ENCODE measurements at regions not wholly inside any gene's neighbourhood (a gene's known extent, or its start where the extent isn't known, plus 50 kb on each side); places are given as distances from the start of the nearest gene placed in this dataset.
"Not testable (repeated sequence)": the region's sequence is repeated elsewhere in the genome, so short reads cannot be mapped to it uniquely, and the experiment has no call there.

- Mint-ChIP-seq H3K4me1 (no peaks in the 10 kb centered on the region), H3K27me3 (no peaks in the 10 kb centered on the region), H3K4me3 (no peak overlapping the region), H3K9me3 (no peaks in the 10 kb centered on the region), H3K27ac (peak overlapping the region in 1 of 2 donors; percentile 21)
- ATAC-seq = no peak
- DNase-seq = no peak
These were observed 382.6 kb downstream of the RAD51AP2 start for GRCh38 chr2:17135619-17136018.

GRCh38 chr2:17133052-17133671, 385.1 kb downstream of the RAD51AP2 start:
- no peak overlapping the region for H3K4me3 Mint-ChIP-seq
- ATAC-seq = no peak
- no peak for DNase-seq
- H3K9me3 Mint-ChIP-seq = no peaks in the 10 kb centered on the region
- no peaks in the 10 kb centered on the region for H3K4me1 Mint-ChIP-seq
- H3K27me3 Mint-ChIP-seq = no peaks in the 10 kb centered on the region
- H3K27ac Mint-ChIP-seq = no peak overlapping the region

GRCh38 chr2:17130627-17131026, 387.6 kb downstream of the RAD51AP2 start:
- H3K27ac Mint-ChIP-seq, DNase-seq, H3K4me1 Mint-ChIP-seq, H3K27me3 Mint-ChIP-seq, H3K4me3 Mint-ChIP-seq, H3K9me3 Mint-ChIP-seq, ATAC-seq: not testable (repeated sequence)

DNA sequence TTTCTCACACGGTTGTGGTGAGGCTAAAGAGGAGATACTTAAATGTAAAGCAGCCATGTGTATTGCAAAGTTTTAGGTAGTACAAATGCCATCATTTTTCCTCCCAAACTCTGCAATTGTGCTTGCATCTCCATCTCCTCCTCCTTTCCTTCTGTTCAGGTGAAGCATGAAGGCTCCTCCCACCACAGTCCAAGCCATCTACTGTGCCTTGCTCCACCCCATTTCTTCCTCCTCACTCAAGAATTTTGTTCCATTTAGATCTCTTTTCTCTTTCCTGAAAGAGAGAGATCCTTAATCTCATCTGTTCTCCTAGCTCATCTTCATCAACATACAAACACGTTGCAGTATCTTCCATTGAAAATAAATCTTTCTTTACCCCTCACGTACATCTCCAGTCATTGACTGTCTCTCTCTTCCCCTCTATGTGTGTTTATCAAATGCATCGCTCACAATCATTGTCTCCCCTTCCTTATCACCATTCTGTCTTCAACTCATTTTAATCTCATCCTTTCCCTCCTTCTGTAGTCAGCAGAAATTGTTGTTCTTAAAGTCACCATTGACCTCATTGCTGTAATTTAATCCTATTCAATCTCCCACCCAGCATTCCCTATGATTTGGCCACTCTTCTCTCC, 392.1 kb downstream of the RAD51AP2 start:
- H3K4me3 Mint-ChIP-seq = no peak overlapping the region
- peaks cover 6 to 10% of the 10 kb centered on the region in 2 donors for H3K9me3 Mint-ChIP-seq
- no peak for DNase-seq
- H3K4me1 Mint-ChIP-seq = no peaks in the 10 kb centered on the region
- no peaks in the 10 kb centered on the region for H3K27me3 Mint-ChIP-seq
- no peak overlapping the region for H3K27ac Mint-ChIP-seq
- no peak for ATAC-seq

DNA sequence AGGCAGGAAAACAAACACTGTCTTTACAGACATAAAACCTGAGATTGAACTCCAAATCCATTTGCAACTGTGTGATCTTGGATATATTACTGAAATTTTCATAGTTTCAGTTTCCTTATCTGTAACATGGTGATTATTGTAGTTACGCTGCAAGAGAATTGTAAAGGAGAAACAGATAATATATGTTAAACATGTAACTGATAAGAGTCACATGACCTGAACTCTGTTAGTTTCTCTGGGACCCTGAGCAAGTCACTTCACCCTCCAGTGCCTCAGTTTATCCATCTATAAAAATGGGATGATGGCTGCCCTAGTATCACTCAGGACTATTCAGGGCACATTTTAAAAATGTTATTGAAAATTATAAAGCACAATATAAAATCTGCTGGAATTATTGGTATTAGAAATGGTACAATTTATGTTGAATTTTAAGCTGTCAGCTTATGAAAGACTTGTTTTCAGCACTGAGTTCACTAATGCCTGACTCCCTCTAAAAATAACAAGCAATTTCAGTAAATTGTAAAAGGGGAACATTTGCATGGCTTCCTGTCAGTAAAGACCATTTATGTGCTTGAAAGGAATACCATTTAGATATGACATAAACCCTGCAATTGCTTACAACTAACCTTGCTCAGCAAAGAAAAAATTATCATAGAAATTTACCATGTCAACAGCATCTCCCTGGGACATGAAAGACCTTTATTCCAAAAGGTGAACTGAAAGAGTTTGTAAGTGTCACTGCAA, 393.5 kb downstream of the RAD51AP2 start:
- no peak overlapping the region for H3K4me3 Mint-ChIP-seq
- DNase-seq (no peak), ATAC-seq (no peak)
- H3K4me1 Mint-ChIP-seq = no peaks in the 10 kb centered on the region
- H3K27ac Mint-ChIP-seq = no peak overlapping the region
- peaks cover 6 to 10% of the 10 kb centered on the region in 2 donors for H3K9me3 Mint-ChIP-seq
- H3K27me3 Mint-ChIP-seq = no peaks in the 10 kb centered on the region

DNA sequence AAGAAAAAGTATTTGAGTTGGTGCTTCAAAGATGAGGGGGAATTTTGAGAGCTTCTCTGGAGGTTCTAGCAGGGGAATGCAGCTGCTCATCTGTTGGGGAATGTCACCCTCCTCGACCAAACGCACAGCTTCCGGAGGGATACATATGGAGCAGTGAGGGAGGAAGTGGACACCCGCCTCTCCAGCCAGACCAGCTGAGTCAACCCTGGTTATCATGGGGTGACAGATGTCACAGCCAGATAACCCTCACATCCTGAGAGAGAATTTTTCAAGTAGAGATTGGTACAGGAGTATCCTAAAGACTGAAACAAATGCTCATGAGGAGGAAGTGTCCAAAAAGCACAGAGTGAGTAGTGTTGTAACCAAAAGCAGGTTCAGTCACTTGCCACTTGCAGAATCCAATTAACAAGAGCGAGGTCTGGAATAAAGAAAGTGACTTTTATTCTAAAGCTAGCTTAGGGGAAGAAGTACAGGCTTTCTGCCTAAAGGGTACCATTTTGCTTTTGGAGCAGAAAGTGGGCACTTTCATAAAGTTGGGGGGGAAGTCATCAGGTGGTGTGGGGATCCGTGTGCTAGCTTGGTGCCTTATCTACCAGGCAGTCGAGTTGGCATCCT, 395.2 kb downstream of the RAD51AP2 start:
- ATAC-seq (no peak), DNase-seq (no peak)
- H3K9me3 Mint-ChIP-seq = peaks cover 6 to 10% of the 10 kb centered on the region in 2 donors
- H3K27me3 Mint-ChIP-seq = no peaks in the 10 kb centered on the region
- H3K4me3 Mint-ChIP-seq = no peak overlapping the region
- no peak overlapping the region for H3K27ac Mint-ChIP-seq
- H3K4me1 Mint-ChIP-seq = no peaks in the 10 kb centered on the region

GRCh38 chr2:17115466-17115865, 402.8 kb downstream of the RAD51AP2 start:
- ATAC-seq = no peak
- Mint-ChIP-seq H3K9me3 (peaks cover 0 to 4% of the 10 kb centered on the region in 2 donors), H3K4me3 (no peak overlapping the region), H3K4me1 (no peaks in the 10 kb centered on the region), H3K27me3 (no peaks in the 10 kb centered on the region), H3K27ac (peak overlapping the region in 1 of 2 donors; percentile 34)
- no peak for DNase-seq

- H3K4me3 Mint-ChIP-seq = no peak overlapping the region
- no peak overlapping the region for H3K27ac Mint-ChIP-seq
- no peaks in the 10 kb centered on the region for H3K4me1 Mint-ChIP-seq
- peaks cover 0 to 4% of the 10 kb centered on the region in 2 donors for H3K9me3 Mint-ChIP-seq
- DNase-seq (no peak), ATAC-seq (no peak)
- H3K27me3 Mint-ChIP-seq = no peaks in the 10 kb centered on the region
These were observed 403.2 kb downstream of the RAD51AP2 start for GRCh38 chr2:17115042-17115441.

- no peak overlapping the region for H3K4me3 Mint-ChIP-seq
- DNase-seq = no peak
- no peaks in the 10 kb centered on the region for H3K27me3 Mint-ChIP-seq
- no peaks in the 10 kb centered on the region for H3K4me1 Mint-ChIP-seq
- peaks cover 17 to 21% of the 10 kb centered on the region in 2 donors for H3K9me3 Mint-ChIP-seq
- no peak overlapping the region for H3K27ac Mint-ChIP-seq
- no peak for ATAC-seq
These were observed 410.4 kb downstream of the RAD51AP2 start for GRCh38 chr2:17107871-17108270.

DNA sequence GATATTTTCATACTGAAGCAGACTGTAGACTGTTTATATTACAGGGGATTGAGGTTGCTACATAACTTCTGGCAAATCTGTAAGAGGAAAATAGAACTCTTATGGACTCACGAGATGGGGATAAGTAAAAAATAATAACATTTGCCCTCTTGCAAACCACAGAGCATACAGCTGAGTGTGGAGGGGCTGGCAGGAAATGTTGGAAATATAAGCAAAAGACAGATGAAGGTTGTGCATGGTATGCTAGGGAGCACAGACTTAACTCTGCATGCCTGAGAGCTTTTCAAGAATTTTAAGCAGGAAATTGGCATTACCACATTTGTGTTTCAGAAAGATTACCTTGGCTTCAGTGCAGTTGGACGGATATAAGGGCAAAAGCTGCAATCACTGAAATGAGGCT, 411.1 kb downstream of the RAD51AP2 start:
- Mint-ChIP-seq H3K4me1 (no peaks in the 10 kb centered on the region), H3K9me3 (peaks cover 17 to 21% of the 10 kb centered on the region in 2 donors), H3K4me3 (no peak overlapping the region), H3K27ac (no peak overlapping the region), H3K27me3 (no peaks in the 10 kb centered on the region)
- DNase-seq (no peak), ATAC-seq (no peak)

DNA sequence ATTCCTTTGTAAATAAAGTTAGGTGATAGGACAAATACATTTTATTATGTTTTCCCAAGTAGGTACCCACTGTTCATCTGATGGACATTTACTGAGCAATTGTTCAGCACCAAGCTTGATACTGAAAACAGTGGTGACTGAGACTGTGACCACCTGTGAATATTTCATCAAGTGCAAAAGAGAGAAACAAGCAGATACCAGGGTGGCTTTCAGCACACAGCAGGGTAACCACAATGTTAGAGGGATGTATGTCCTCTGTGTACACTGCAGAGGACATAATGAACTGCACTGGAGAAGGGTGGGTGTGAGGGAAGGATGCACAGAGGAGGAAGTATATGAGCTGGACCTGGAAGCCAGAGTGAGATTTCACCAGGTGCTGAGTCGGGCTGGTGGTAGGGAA, 411.8 kb downstream of the RAD51AP2 start:
- no peak for DNase-seq
- H3K4me3 Mint-ChIP-seq = no peak overlapping the region
- peaks cover 17 to 21% of the 10 kb centered on the region in 2 donors for H3K9me3 Mint-ChIP-seq
- no peak overlapping the region for H3K27ac Mint-ChIP-seq
- no peaks in the 10 kb centered on the region for H3K4me1 Mint-ChIP-seq
- ATAC-seq = no peak
- no peaks in the 10 kb centered on the region for H3K27me3 Mint-ChIP-seq

- Mint-ChIP-seq H3K4me3 (no peak overlapping the region), H3K4me1 (no peaks in the 10 kb centered on the region), H3K27ac (no peak overlapping the region), H3K9me3 (peaks cover 17 to 21% of the 10 kb centered on the region in 2 donors), H3K27me3 (no peaks in the 10 kb centered on the region)
- DNase-seq (no peak), ATAC-seq (no peak)
These were observed 413.8 kb downstream of the RAD51AP2 start for GRCh38 chr2:17104454-17104853.

DNA sequence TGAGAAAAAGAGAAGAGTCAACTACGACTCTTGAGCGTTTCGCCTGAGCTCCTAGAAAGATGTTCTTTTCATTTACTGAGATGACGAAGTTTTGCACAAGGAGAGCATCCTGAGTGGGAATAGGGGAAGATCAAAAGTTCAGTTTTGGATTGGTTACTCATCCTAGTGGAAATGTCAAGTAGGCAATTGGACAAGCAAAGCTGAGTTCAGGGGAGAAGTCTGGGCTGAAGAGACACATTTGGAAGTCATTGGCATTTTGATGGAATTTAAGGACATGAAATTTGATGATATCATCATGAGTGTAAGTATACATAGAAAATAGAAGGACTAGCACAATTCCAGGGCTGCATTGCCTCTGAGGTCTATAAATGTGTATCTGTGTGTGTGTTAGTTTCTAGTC, 416.6 kb downstream of the RAD51AP2 start:
- ATAC-seq (no peak), DNase-seq (no peak)
- no peaks in the 10 kb centered on the region for H3K27me3 Mint-ChIP-seq
- peaks cover 4 to 7% of the 10 kb centered on the region in 2 donors for H3K9me3 Mint-ChIP-seq
- H3K4me3 Mint-ChIP-seq = no peak overlapping the region
- H3K4me1 Mint-ChIP-seq = no peaks in the 10 kb centered on the region
- no peak overlapping the region for H3K27ac Mint-ChIP-seq

- H3K4me1 Mint-ChIP-seq = no peaks in the 10 kb centered on the region
These were observed 417.1 kb downstream of the RAD51AP2 start for GRCh38 chr2:17101091-17101490.

GRCh38 chr2:17095340-17095739, 422.9 kb downstream of the RAD51AP2 start:
- DNase-seq (no peak), ATAC-seq (no peak)
- Mint-ChIP-seq H3K27ac (no peak overlapping the region), H3K9me3 (peaks cover 0 to 7% of the 10 kb centered on the region in 2 donors), H3K4me3 (no peak overlapping the region), H3K4me1 (no peaks in the 10 kb centered on the region), H3K27me3 (no peaks in the 10 kb centered on the region)

More at GRCh38 chr2:17101091-17101490, 417.1 kb downstream of the RAD51AP2 start:
- H3K9me3 Mint-ChIP-seq = peaks cover 0 to 7% of the 10 kb centered on the region in 2 donors
- no peak overlapping the region for H3K4me3 Mint-ChIP-seq
- DNase-seq (no peak), ATAC-seq (no peak)
- H3K27ac Mint-ChIP-seq = no peak overlapping the region
- H3K27me3 Mint-ChIP-seq = no peaks in the 10 kb centered on the region

DNA sequence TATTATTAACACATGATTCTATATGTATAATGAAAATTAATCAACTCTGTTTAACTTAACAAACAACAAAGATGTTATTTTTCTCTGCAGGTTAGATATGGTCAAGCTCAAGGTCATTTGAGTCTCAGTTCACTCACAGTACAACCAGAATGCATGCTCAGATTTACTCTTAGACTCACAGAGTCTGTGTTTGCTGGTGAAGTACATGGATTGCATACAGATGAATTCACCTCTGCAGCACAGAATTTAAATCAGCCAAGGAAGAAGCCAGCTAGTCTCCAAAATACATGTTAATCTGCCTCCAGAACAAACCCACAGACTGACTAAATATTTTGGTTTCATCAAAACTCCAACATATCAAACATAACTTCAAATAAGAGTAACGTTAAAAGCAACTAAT, 424.5 kb downstream of the RAD51AP2 start:
- no peaks in the 10 kb centered on the region for H3K27me3 Mint-ChIP-seq
- peaks cover 0 to 7% of the 10 kb centered on the region in 2 donors for H3K9me3 Mint-ChIP-seq
- H3K4me3 Mint-ChIP-seq = no peak overlapping the region
- H3K4me1 Mint-ChIP-seq = no peaks in the 10 kb centered on the region
- ATAC-seq (no peak), DNase-seq (no peak)
- H3K27ac Mint-ChIP-seq = no peak overlapping the region
